SK-N-SH treated with all-trans-retinoic acid at 6 μM for 48 hours (cell line): ENCODE measurements at regions not wholly inside any gene's neighbourhood (a gene's known extent, or its start where the extent isn't known, plus 50 kb on each side); places are given as distances from the start of the nearest gene placed in this dataset.

Experiments used
- ATAC-seq: fragments of 200-7000 bp; cut with Tn5 transposase; 3 replicates; pipeline ENCODE4 v1.9.1; 2020; ENCODE audit warnings: mild to moderate bottlenecking, moderate library complexity
- ARNTL ChIP-seq: fragments of 450-650 bp; formaldehyde crosslinking; IDR thresholded peaks from 2 replicates; pipeline ENCODE4 v1.5.0; 2020; ENCODE audit warnings: low read depth, mild to moderate bottlenecking, moderate library complexity, borderline replicate concordance
- CSDC2 ChIP-seq: fragments of 250-450 bp; sonication (Bioruptor Pico); IDR thresholded peaks from 2 replicates; pipeline ENCODE4 v1.5.0; 2020; ENCODE audit warnings: mild to moderate bottlenecking, moderate library complexity
- ESRRG ChIP-seq: fragments of 250-450 bp; sonication (Bioruptor Pico); IDR thresholded peaks from 2 replicates; pipeline ENCODE4 v1.6.1; 2021; ENCODE audit warnings: mild to moderate bottlenecking
- ISL1 ChIP-seq: fragments of 250-450 bp; sonication (Bioruptor Pico); IDR thresholded peaks from 2 replicates; pipeline ENCODE4 v2.1.2; 2022; ENCODE audit warnings: mild to moderate bottlenecking, moderate library complexity
- OSR1 ChIP-seq: fragments of 250-450 bp; sonication (Bioruptor Pico); IDR thresholded peaks from 2 replicates; pipeline ENCODE4 v1.8.0; 2022; ENCODE audit warnings: moderate library complexity, mild to moderate bottlenecking, inconsistent platforms
- PPARA ChIP-seq: fragments of 250-450 bp; sonication (Bioruptor Pico); IDR thresholded peaks from 2 replicates; pipeline ENCODE4 v1.5.0; 2020; ENCODE audit warnings: mild to moderate bottlenecking, borderline replicate concordance
- RARB ChIP-seq: fragments of 250-450 bp; sonication (Bioruptor Pico); IDR thresholded peaks from 2 replicates; pipeline ENCODE4 v1.8.0; 2021; ENCODE audit warnings: mild to moderate bottlenecking, moderate library complexity
- SNAI2 ChIP-seq: fragments of 250-450 bp; sonication (Bioruptor Pico); IDR thresholded peaks from 2 replicates; pipeline ENCODE4 v1.5.0; 2020; ENCODE audit warnings: mild to moderate bottlenecking, moderate library complexity
- TCF4 ChIP-seq: fragments of 250-450 bp; sonication (Bioruptor Pico); IDR thresholded peaks from 2 replicates; pipeline ENCODE4 v1.8.0; 2021; ENCODE audit warnings: mild to moderate bottlenecking, moderate library complexity, borderline replicate concordance
- TOX ChIP-seq: fragments of 250-450 bp; sonication (Bioruptor Pico); IDR thresholded peaks from 2 replicates; pipeline ENCODE4 v1.8.0; 2021; ENCODE audit warnings: mild to moderate bottlenecking, moderate library complexity, borderline replicate concordance
- ZC3H10 ChIP-seq: fragments of 250-450 bp; sonication (Bioruptor Pico); IDR thresholded peaks from 2 replicates; pipeline ENCODE4 v1.5.1; 2021; ENCODE audit warnings: mild to moderate bottlenecking, moderate library complexity
- ZFP30 ChIP-seq: fragments of 450-650 bp; formaldehyde crosslinking; IDR thresholded peaks from 2 replicates; pipeline ENCODE4 v1.5.0; 2022; ENCODE audit warnings: mild to moderate bottlenecking, moderate library complexity
- ZNF565 ChIP-seq: fragments of 450-650 bp; formaldehyde crosslinking; conservative IDR thresholded peaks from 2 replicates; pipeline ENCODE4 v1.5.0; 2020; ENCODE audit warnings: low read depth, mild to moderate bottlenecking, moderate library complexity
- ZNF70 ChIP-seq: fragments of 450-650 bp; formaldehyde crosslinking; IDR thresholded peaks from 2 replicates; pipeline ENCODE4 v1.5.0; 2020; ENCODE audit warnings: mild to moderate bottlenecking, moderate library complexity
- TF ChIP-seq, protein P1 (sequence below): fragments of 250-450 bp; sonication (Bioruptor Pico); IDR thresholded peaks from 2 replicates; pipeline ENCODE4 v1.8.0; 2020; ENCODE audit warnings: mild to moderate bottlenecking, moderate library complexity, borderline replicate concordance
- TF ChIP-seq, protein P2 (sequence below): fragments of 250-450 bp; sonication (Bioruptor Pico); IDR thresholded peaks from 2 replicates; pipeline ENCODE4 v1.5.1; 2021; ENCODE audit warnings: mild to moderate bottlenecking, moderate library complexity
- TF ChIP-seq, protein P3 (sequence below): fragments of 250-450 bp; sonication (Bioruptor Pico); IDR thresholded peaks from 2 replicates; pipeline ENCODE4 v1.5.1; 2020; ENCODE audit warnings: low read depth, mild to moderate bottlenecking, moderate library complexity
- TF ChIP-seq, protein P4 (sequence below): fragments of 250-450 bp; sonication (Bioruptor Pico); IDR thresholded peaks from 2 replicates; pipeline ENCODE4 v1.8.0; 2021; ENCODE audit warnings: low read depth, mild to moderate bottlenecking, moderate library complexity, borderline replicate concordance
- TF ChIP-seq, protein P5 (sequence below): fragments of 250-450 bp; sonication (Bioruptor Pico); IDR thresholded peaks from 2 replicates; pipeline ENCODE4 v1.5.0; 2020; ENCODE audit warnings: mild to moderate bottlenecking, moderate library complexity

DNA sequence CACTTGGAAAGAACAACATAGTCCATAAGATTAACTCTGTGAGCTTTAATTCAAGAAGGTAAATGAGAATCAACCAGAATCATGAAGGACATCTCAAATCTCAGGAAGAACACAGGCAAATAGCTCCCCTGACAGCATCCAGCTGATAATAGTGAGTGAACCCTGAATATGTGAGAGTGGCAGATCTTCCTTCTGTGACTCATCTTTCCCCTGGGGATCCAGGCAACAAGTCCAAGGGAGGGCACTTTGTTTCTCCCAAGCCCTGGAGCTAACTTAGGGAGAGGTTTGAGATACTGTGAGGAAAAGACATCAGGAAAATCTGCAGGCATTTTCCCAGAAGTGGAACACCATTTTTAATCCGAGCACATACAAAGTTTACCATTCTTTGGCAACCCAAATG, 763.9 kb upstream of the MGAT4C start (continued):
- TF ChIP-seq, protein P1, sequence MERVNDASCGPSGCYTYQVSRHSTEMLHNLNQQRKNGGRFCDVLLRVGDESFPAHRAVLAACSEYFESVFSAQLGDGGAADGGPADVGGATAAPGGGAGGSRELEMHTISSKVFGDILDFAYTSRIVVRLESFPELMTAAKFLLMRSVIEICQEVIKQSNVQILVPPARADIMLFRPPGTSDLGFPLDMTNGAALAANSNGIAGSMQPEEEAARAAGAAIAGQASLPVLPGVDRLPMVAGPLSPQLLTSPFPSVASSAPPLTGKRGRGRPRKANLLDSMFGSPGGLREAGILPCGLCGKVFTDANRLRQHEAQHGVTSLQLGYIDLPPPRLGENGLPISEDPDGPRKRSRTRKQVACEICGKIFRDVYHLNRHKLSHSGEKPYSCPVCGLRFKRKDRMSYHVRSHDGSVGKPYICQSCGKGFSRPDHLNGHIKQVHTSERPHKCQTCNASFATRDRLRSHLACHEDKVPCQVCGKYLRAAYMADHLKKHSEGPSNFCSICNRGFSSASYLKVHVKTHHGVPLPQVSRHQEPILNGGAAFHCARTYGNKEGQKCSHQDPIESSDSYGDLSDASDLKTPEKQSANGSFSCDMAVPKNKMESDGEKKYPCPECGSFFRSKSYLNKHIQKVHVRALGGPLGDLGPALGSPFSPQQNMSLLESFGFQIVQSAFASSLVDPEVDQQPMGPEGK (CRISPR knock-in tag), result no peak
- no peak for TF ChIP-seq TOX (CRISPR knock-in tag)

DNA sequence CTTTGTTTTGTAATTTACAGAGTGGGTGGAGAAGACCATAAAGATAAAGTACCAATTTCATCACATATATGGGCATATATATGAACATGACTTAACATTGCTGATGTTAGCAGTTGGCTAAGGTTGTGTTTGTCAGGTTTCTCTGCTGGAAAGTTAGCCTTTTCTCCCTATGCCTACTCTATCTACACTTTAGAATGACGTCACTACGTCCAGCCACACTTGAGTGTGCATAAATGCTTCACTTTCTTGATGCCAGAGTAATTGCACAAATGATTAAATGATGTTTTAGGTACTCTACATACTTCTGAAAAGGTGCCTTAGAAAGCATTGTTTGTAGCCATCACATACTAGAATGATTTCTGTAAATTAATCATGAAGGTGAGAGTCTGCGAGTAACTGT, 759.2 kb upstream of the MGAT4C start:
- no peak for ATAC-seq
- TF ChIP-seq ZNF565 (no peak), ZC3H10 (CRISPR knock-in tag) (no peak), OSR1 (no peak), ZFP30 (CRISPR knock-in tag) (no peak), CSDC2 (CRISPR knock-in tag) (no peak), ZNF70 (no peak), TCF4 (CRISPR knock-in tag) (no peak), ISL1 (no peak), RARB (CRISPR knock-in tag) (no peak), ARNTL (CRISPR knock-in tag) (no peak)
- TF ChIP-seq, protein P1 (CRISPR knock-in tag), result no peak
- TF ChIP-seq, protein P2, sequence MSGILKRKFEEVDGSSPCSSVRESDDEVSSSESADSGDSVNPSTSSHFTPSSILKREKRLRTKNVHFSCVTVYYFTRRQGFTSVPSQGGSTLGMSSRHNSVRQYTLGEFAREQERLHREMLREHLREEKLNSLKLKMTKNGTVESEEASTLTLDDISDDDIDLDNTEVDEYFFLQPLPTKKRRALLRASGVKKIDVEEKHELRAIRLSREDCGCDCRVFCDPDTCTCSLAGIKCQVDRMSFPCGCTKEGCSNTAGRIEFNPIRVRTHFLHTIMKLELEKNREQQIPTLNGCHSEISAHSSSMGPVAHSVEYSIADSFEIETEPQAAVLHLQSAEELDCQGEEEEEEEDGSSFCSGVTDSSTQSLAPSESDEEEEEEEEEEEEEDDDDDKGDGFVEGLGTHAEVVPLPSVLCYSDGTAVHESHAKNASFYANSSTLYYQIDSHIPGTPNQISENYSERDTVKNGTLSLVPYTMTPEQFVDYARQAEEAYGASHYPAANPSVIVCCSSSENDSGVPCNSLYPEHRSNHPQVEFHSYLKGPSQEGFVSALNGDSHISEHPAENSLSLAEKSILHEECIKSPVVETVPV, result no peak
- TF ChIP-seq, protein P3, sequence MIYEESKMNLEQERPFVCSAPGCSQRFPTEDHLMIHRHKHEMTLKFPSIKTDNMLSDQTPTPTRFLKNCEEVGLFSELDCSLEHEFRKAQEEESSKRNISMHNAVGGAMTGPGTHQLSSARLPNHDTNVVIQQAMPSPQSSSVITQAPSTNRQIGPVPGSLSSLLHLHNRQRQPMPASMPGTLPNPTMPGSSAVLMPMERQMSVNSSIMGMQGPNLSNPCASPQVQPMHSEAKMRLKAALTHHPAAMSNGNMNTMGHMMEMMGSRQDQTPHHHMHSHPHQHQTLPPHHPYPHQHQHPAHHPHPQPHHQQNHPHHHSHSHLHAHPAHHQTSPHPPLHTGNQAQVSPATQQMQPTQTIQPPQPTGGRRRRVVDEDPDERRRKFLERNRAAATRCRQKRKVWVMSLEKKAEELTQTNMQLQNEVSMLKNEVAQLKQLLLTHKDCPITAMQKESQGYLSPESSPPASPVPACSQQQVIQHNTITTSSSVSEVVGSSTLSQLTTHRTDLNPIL (CRISPR knock-in tag), result no peak

DNA sequence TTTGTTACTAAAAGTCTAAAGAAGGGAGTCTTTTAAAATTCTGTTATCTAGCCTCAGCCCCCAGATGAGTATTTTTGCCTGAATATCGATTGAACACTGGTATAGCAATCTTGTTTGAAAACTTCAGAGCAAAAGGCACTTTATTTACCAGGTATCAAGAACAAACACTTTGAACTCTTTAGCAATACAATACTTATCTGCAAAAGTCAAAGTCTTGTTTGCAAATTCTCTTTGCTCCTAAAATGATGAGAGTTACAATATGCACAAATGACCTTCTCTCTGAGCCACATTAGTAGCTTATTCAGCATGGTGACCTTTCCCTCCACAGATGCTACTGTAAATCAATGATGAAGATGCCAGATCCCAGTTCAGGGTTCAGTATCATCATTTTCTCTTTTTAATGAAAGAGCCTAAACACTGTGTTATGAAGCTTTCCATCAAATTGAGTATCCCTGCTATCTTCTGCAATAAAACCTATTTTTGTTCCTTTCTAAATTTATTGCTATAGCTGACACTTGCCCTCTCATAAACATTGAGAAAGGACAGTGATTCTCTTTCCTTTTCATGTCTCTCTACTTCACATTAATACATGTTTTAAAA, 752.7 kb upstream of the MGAT4C start:
- TF ChIP-seq, protein P1 (CRISPR knock-in tag), result no peak
- no peak for TF ChIP-seq RARB (CRISPR knock-in tag)
- no peak for TF ChIP-seq ESRRG (CRISPR knock-in tag)
- no peak for TF ChIP-seq PPARA (CRISPR knock-in tag)
- ATAC-seq, result no peak

DNA sequence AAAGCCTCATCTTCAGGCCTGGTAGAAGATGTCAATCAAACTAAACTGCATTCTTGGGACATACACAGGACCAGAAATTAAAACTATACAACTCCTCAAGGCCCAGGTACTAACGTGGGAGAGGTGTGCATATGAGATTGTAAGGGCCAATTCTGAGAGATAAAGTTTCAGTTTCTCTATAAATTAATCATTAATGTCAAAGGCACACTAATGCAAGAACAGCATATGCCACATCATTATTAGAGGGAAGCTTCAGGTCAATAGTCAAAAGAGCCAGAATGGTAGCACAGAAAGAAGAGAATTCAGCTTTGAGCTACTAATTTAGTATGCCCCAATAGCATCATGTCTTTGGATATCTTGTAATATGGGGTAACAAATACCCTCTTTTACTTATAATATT, 744.9 kb upstream of the MGAT4C start:
- no peak for ATAC-seq
- TF ChIP-seq, protein P4, sequence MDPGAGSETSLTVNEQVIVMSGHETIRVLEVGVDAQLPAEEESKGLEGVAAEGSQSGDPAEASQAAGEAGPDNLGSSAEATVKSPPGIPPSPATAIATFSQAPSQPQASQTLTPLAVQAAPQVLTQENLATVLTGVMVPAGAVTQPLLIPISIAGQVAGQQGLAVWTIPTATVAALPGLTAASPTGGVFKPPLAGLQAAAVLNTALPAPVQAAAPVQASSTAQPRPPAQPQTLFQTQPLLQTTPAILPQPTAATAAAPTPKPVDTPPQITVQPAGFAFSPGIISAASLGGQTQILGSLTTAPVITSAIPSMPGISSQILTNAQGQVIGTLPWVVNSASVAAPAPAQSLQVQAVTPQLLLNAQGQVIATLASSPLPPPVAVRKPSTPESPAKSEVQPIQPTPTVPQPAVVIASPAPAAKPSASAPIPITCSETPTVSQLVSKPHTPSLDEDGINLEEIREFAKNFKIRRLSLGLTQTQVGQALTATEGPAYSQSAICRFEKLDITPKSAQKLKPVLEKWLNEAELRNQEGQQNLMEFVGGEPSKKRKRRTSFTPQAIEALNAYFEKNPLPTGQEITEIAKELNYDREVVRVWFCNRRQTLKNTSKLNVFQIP, result no peak
- TF ChIP-seq, protein P3 (CRISPR knock-in tag), result no peak
- TF ChIP-seq PPARA (CRISPR knock-in tag), result no peak
- TF ChIP-seq, protein P5, sequence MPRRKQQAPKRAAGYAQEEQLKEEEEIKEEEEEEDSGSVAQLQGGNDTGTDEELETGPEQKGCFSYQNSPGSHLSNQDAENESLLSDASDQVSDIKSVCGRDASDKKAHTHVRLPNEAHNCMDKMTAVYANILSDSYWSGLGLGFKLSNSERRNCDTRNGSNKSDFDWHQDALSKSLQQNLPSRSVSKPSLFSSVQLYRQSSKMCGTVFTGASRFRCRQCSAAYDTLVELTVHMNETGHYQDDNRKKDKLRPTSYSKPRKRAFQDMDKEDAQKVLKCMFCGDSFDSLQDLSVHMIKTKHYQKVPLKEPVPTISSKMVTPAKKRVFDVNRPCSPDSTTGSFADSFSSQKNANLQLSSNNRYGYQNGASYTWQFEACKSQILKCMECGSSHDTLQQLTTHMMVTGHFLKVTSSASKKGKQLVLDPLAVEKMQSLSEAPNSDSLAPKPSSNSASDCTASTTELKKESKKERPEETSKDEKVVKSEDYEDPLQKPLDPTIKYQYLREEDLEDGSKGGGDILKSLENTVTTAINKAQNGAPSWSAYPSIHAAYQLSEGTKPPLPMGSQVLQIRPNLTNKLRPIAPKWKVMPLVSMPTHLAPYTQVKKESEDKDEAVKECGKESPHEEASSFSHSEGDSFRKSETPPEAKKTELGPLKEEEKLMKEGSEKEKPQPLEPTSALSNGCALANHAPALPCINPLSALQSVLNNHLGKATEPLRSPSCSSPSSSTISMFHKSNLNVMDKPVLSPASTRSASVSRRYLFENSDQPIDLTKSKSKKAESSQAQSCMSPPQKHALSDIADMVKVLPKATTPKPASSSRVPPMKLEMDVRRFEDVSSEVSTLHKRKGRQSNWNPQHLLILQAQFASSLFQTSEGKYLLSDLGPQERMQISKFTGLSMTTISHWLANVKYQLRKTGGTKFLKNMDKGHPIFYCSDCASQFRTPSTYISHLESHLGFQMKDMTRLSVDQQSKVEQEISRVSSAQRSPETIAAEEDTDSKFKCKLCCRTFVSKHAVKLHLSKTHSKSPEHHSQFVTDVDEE (CRISPR knock-in tag), result no peak
- TF ChIP-seq ZFP30 (CRISPR knock-in tag), result no peak
- TF ChIP-seq OSR1, result no peak
- TF ChIP-seq, protein P1 (CRISPR knock-in tag), result no peak
- TF ChIP-seq SNAI2 (CRISPR knock-in tag), result no peak
- no peak for TF ChIP-seq ZNF70
